K562 (cell line): ENCODE measurements at regions not wholly inside any gene's neighbourhood (a gene's known extent, or its start where the extent isn't known, plus 50 kb on each side); places are given as distances from the start of the nearest gene placed in this dataset.

Experiments used
- ATAC-seq: fragments of 200-7000 bp; cut with Tn5 transposase; 3 replicates; pipeline ENCODE4 v1.9.1; 2020; ENCODE audit warnings: moderate library complexity
- BruUV-seq: library from RNA; stranded (reverse); fragments of 400-500 nt; replicated peaks from 2 replicates; lab custom pipeline; 2021; lab: Mats Ljungman, UMichigan
- CTCF ChIA-PET: fragments of 300-600 bp; formaldehyde crosslinking; extraction: SDS; loops from one replicate; lab custom pipeline; 2021; ENCODE audit warnings: low intra/inter-chr PET ratio; lab: Yijun Ruan, JAX
- POLR2A ChIA-PET: fragments of 300-600, 350-650 bp; sonication (Branson Sonifier 250); formaldehyde crosslinking; extraction: SDS; loops from one replicate; lab custom pipeline; 2021; ENCODE audit warnings: antibody characterized with exemption, inconsistent platforms; lab: Yijun Ruan, JAX
- DNase-seq, 4 experiments: peaks; one replicate each; pipeline versions ENCODE4 v3.0.0 to v3.0.0-alpha.2; 2011 to 2018; ENCODE audit warnings: low spot score in 3 of 4, mixed read lengths in 3 of 4; ENCODE audit errors: extremely low read depth in 1 of 4
- FAIRE-seq: peaks from 2 replicates; lab custom pipeline; 2011; peaks lifted over from hg19 to GRCh38; lab: Jason Lieb, UNC
- H2AFZ ChIP-seq: 2 replicates; pipeline ENCODE4 v1.6.0; 2011; ENCODE audit warnings: low read depth, low read length, control low read depth, inconsistent platforms
- H3K27ac ChIP-seq: fragments of 200-600 bp; 3 replicates; pipeline ENCODE4 v1.8.0; 2011; ENCODE audit warnings: low read depth, mild to moderate bottlenecking, control low read depth, inconsistent platforms, low read length, moderate library complexity, mixed read lengths; ENCODE audit errors: extremely low read depth
- H3K27me3 ChIP-seq, 2 experiments: fragments of 300-600 bp in 1 of 2; 2 replicates in 1 of 2; 3 replicates in 1 of 2; pipeline versions ENCODE4 v1.6.0 to v1.8.0; 2011; ENCODE audit warnings: inconsistent platforms in 2 of 2, low read length in 2 of 2, mild to moderate bottlenecking in 1 of 2, mixed read lengths in 1 of 2, moderate library complexity in 1 of 2; ENCODE audit not compliant: control insufficient read depth in 2 of 2, insufficient read depth in 2 of 2
- H3K36me3 ChIP-seq: fragments of 300-600 bp; 3 replicates; pipeline ENCODE4 v1.8.0; 2011; ENCODE audit warnings: mild to moderate bottlenecking, low read length, inconsistent platforms; ENCODE audit not compliant: control insufficient read depth, insufficient read depth
- H3K4me1 ChIP-seq, 2 experiments: fragments of 200-600 bp in 1 of 2; replicated peaks in 1 of 2; 2 replicates in 1 of 2; 3 replicates in 1 of 2; pipeline versions ENCODE4 v1.5.1 to v1.8.0; 2011; ENCODE audit warnings: inconsistent platforms in 2 of 2, low read length in 2 of 2, mild to moderate bottlenecking in 1 of 2, mixed read lengths in 1 of 2, moderate library complexity in 1 of 2; ENCODE audit not compliant: control insufficient read depth in 2 of 2, insufficient read depth in 2 of 2
- H3K4me2 ChIP-seq: 2 replicates; pipeline ENCODE4 v1.6.1; 2011; ENCODE audit warnings: low read length, control low read depth, inconsistent platforms, mixed read lengths; ENCODE audit not compliant: insufficient read depth
- H3K4me3 ChIP-seq: fragments of 200-600 bp; sonication (generic), shearing (Covaris generic); 2 replicates; pipeline ENCODE4 v1.5.1; 2016; ENCODE audit warnings: control low read depth, inconsistent platforms
- H3K79me2 ChIP-seq: fragments of 200-600 bp; 3 replicates; pipeline ENCODE4 v1.8.0; 2011; ENCODE audit warnings: low read length, inconsistent platforms; ENCODE audit not compliant: control insufficient read depth, insufficient read depth
- H3K9ac ChIP-seq, 2 experiments: 2 replicates each; pipeline versions ENCODE4 v1.6.0 to v1.6.1; 2011; ENCODE audit warnings: low read depth in 2 of 2, low read length in 2 of 2, control low read depth in 1 of 2, inconsistent platforms in 1 of 2, mild to moderate bottlenecking in 1 of 2, mixed read lengths in 1 of 2; ENCODE audit not compliant: insufficient read depth in 1 of 2
- H3K9me1 ChIP-seq: one replicate; pipeline ENCODE4 v1.6.0; 2011; ENCODE audit warnings: inconsistent platforms, mild to moderate bottlenecking, low read length, moderate library complexity; ENCODE audit not compliant: control insufficient read depth, insufficient read depth
- H3K9me3 ChIP-seq: replicated peaks from 2 replicates; pipeline ENCODE4 v1.5.1; 2011; ENCODE audit warnings: low read depth, low read length, inconsistent platforms; ENCODE audit not compliant: control insufficient read depth, insufficient read depth
- H4K20me1 ChIP-seq: replicated peaks from 2 replicates; pipeline ENCODE4 v1.6.1; 2011; ENCODE audit warnings: low read length, inconsistent platforms, mixed read lengths; ENCODE audit not compliant: control insufficient read depth, insufficient read depth
- CREBBP ChIP-seq: IDR thresholded peaks from one replicate; pipeline ENCODE4 v1.6.1; 2012; ENCODE audit warnings: low read depth, mild to moderate bottlenecking, control low read depth, inconsistent platforms, low read length
- FOXM1 ChIP-seq, 2 experiments: fragments of 450-650 bp in 1 of 2; sonication (generic) in 1 of 2; formaldehyde crosslinking in 1 of 2; IDR thresholded peaks; 2 replicates each; pipeline versions ENCODE4 v1.6.1 to v1.9.0; 2017 to 2022; ENCODE audit warnings: low read depth in 2 of 2, mild to moderate bottlenecking in 2 of 2, missing genetic modification reagents in 1 of 2, moderate library complexity in 1 of 2
- IRF2 ChIP-seq: sonication (generic); formaldehyde crosslinking; IDR thresholded peaks from 2 replicates; pipeline ENCODE4 v1.8.1; 2022; ENCODE audit warnings: mild to moderate bottlenecking, missing genetic modification reagents
- MAZ ChIP-seq, 2 experiments: fragments of 450-650 bp in 1 of 2; sonication (generic) in 1 of 2; formaldehyde crosslinking; IDR thresholded peaks in 1 of 2; conservative IDR thresholded peaks in 1 of 2; 2 replicates each; pipeline versions ENCODE4 v1.4.0 to v1.5.0; 2020; ENCODE audit warnings: mild to moderate bottlenecking in 1 of 2, missing genetic modification reagents in 1 of 2
- MTA2 ChIP-seq: fragments of 450-650 bp; IDR thresholded peaks from 2 replicates; pipeline ENCODE4 v1.6.1; 2016; ENCODE audit warnings: low read depth
- NCOR1 ChIP-seq: fragments of 450-650 bp; IDR thresholded peaks from 2 replicates; pipeline ENCODE4 v1.6.1; 2016; ENCODE audit warnings: mild to moderate bottlenecking, moderate library complexity
- POU5F1 ChIP-seq: fragments of 150-350 bp; IDR thresholded peaks from 2 replicates; pipeline ENCODE4 v1.6.1; 2014; ENCODE audit warnings: borderline replicate concordance, low read length, low read depth, mild to moderate bottlenecking; ENCODE audit not compliant: partially characterized antibody
- RBM22 ChIP-seq: fragments of 200-400 bp; formaldehyde crosslinking; IDR thresholded peaks from 2 replicates; pipeline ENCODE4 v1.6.1; 2018; ENCODE audit warnings: low read length, low read depth; ENCODE audit not compliant: poor library complexity, severe bottlenecking
- STAG1 ChIP-seq: sonication (generic); formaldehyde crosslinking; IDR thresholded peaks from 2 replicates; pipeline ENCODE4 v1.5.0; 2020; ENCODE audit warnings: missing genetic modification reagents, borderline replicate concordance
- ZNF143 ChIP-seq: sonication (generic); formaldehyde crosslinking; IDR thresholded peaks from 2 replicates; pipeline ENCODE4 v1.9.0; 2022; ENCODE audit warnings: mild to moderate bottlenecking, missing genetic modification reagents
- WGBS: fragments of 100-300 bp; shearing (Covaris generic); methylation state at CpG from one replicate; pipeline ENCODE4 v1.1.6; 2016; ENCODE audit warnings: low coverage, mixed read lengths; ENCODE audit not compliant: insufficient coverage; ENCODE audit errors: missing lambda C conversion rate; 5-methylcytosine and 5-hydroxymethylcytosine counted together
- in situ Hi-C: fragments of 300-500 bp; cut with MboI; formaldehyde crosslinking; loops from 4 replicates; pipeline ENCODE4 v1.15.0; 2018; ENCODE audit warnings: inconsistent platforms, mixed read lengths
- intact Hi-C: fragments of 100-400 bp; cut with micrococcal nuclease; formaldehyde crosslinking; loops from 2 replicates; pipeline ENCODE4 v1.14.2; 2022
- TF ChIP-seq, protein P1 (sequence below): sonication (generic); formaldehyde crosslinking; IDR thresholded peaks from 2 replicates; pipeline ENCODE4 v1.8.1; 2023; ENCODE audit warnings: mild to moderate bottlenecking, missing genetic modification reagents
- TF ChIP-seq, protein P2 (sequence below), 2 experiments: IDR thresholded peaks in 1 of 2; conservative IDR thresholded peaks in 1 of 2; 2 replicates each; pipeline ENCODE4 v1.6.1; 2016; ENCODE audit warnings: low read depth in 2 of 2, mild to moderate bottlenecking in 1 of 2, missing compliant biosample characterization in 1 of 2, missing genetic modification characterization in 1 of 2, moderate library complexity in 1 of 2
- TF ChIP-seq, protein P3 (sequence below): sonication (generic); formaldehyde crosslinking; IDR thresholded peaks from 2 replicates; pipeline ENCODE4 v1.8.1; 2023; ENCODE audit warnings: mild to moderate bottlenecking, missing genetic modification reagents
- TF ChIP-seq, protein P4 (sequence below): fragments of 450-650 bp; formaldehyde crosslinking; IDR thresholded peaks from 2 replicates; pipeline ENCODE4 v1.4.0; 2020; ENCODE audit warnings: mild to moderate bottlenecking, moderate library complexity

DNA sequence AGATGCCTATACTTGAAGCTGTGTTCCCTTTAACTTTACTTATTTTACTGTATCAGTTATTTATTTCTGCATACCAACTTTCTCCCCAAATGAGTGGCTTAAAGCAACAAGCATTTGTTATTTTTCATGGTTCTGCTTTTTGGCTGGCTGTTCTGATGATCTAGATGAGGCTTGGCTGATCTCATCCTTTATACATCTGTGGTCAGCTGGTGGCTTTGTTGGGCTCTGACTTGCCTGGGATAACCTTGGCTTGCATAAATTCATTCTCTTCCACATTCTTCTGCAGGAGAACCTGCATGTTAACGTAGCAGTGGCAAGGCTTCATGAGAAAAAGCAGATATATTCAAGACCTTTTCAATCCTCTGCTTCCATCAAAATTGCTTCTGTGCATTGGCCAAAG is 1317.6 kb downstream of the ADGRL3 start (continued):
- TF ChIP-seq, protein P1, sequence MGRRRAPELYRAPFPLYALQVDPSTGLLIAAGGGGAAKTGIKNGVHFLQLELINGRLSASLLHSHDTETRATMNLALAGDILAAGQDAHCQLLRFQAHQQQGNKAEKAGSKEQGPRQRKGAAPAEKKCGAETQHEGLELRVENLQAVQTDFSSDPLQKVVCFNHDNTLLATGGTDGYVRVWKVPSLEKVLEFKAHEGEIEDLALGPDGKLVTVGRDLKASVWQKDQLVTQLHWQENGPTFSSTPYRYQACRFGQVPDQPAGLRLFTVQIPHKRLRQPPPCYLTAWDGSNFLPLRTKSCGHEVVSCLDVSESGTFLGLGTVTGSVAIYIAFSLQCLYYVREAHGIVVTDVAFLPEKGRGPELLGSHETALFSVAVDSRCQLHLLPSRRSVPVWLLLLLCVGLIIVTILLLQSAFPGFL (CRISPR knock-in tag), result no peak
- TF ChIP-seq IRF2 (CRISPR knock-in tag), result no peak
- no peak for TF ChIP-seq MTA2

DNA sequence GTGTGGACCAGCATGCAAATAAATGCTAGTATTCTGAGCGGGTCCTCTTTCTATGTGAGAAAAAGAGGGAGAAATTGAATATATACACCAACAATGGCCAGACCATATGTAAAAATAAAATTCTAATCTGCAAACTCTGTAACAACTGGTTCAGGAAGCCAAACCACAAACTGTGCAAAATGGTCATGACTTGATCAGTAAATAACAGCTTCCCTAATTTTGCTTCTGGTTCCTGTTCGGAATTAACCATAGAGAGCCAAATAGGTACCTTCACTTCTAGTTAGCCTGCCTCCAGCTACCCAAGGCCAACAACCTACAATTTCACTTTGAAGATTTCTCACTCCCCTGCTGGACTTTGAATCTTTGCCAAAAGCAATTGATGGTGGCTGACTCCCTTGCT is 1313.2 kb downstream of the ADGRL3 start:
- ChIA-PET CTCF (no interaction called here), POLR2A (no interaction called here)
- DNase-seq, result no peak
- H3K79me2 ChIP-seq, result no peaks in the 10 kb centered on the region
- intact Hi-C loops, result no loop called here
- H3K4me3 ChIP-seq, result no peak overlapping the region
- H3K4me1 ChIP-seq, result no peaks in the 10 kb centered on the region
- ATAC-seq, result no peak
- FAIRE-seq, result no peak
- H3K36me3 ChIP-seq, result no peaks in the 10 kb centered on the region
- H3K9ac ChIP-seq, result no peak overlapping the region
- no peaks in the 10 kb centered on the region for H3K9me1 ChIP-seq
- H4K20me1 ChIP-seq, result no peaks in the 10 kb centered on the region
- no peak overlapping the region for H3K27ac ChIP-seq
- BruUV-seq, result no TSS peak
- no peak overlapping the region for H2AFZ ChIP-seq
- H3K4me2 ChIP-seq, result no peak overlapping the region
- WGBS, result 0% methylated on average over 2 of the region's 2 CpGs
- H3K9me3 ChIP-seq, result no peaks in the 10 kb centered on the region
- no peaks in the 10 kb centered on the region for H3K27me3 ChIP-seq
- in situ Hi-C loops, result no loop called here
- TF ChIP-seq, protein P2, sequence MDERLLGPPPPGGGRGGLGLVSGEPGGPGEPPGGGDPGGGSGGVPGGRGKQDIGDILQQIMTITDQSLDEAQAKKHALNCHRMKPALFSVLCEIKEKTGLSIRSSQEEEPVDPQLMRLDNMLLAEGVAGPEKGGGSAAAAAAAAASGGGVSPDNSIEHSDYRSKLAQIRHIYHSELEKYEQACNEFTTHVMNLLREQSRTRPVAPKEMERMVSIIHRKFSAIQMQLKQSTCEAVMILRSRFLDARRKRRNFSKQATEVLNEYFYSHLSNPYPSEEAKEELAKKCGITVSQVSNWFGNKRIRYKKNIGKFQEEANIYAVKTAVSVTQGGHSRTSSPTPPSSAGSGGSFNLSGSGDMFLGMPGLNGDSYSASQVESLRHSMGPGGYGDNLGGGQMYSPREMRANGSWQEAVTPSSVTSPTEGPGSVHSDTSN (CRISPR knock-in tag; IDR thresholded peaks at IDR 0.05; ENCODE audit: low read depth), result no peak
- TF ChIP-seq, protein P2 (tag; conservative IDR thresholded peaks at IDR 0.05; ENCODE audit: low read depth), result no peak
- TF ChIP-seq NCOR1, result no peak
- TF ChIP-seq FOXM1 (IDR thresholded peaks at IDR 0.05; ENCODE audit: low read depth), result no peak
- TF ChIP-seq FOXM1 (CRISPR knock-in tag; IDR thresholded peaks at IDR 0.05; ENCODE audit: low read depth), result no peak
- no peak for TF ChIP-seq POU5F1
- TF ChIP-seq RBM22, result no peak
- TF ChIP-seq STAG1, result no peak
- no peak for TF ChIP-seq MAZ (CRISPR knock-in tag; conservative IDR thresholded peaks at IDR 0.05 in 1 of 2, IDR thresholded peaks at IDR 0.05 in 1 of 2)
- TF ChIP-seq, protein P3, sequence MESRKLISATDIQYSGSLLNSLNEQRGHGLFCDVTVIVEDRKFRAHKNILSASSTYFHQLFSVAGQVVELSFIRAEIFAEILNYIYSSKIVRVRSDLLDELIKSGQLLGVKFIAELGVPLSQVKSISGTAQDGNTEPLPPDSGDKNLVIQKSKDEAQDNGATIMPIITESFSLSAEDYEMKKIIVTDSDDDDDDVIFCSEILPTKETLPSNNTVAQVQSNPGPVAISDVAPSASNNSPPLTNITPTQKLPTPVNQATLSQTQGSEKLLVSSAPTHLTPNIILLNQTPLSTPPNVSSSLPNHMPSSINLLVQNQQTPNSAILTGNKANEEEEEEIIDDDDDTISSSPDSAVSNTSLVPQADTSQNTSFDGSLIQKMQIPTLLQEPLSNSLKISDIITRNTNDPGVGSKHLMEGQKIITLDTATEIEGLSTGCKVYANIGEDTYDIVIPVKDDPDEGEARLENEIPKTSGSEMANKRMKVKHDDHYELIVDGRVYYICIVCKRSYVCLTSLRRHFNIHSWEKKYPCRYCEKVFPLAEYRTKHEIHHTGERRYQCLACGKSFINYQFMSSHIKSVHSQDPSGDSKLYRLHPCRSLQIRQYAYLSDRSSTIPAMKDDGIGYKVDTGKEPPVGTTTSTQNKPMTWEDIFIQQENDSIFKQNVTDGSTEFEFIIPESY, result no peak
- TF ChIP-seq, protein P4, sequence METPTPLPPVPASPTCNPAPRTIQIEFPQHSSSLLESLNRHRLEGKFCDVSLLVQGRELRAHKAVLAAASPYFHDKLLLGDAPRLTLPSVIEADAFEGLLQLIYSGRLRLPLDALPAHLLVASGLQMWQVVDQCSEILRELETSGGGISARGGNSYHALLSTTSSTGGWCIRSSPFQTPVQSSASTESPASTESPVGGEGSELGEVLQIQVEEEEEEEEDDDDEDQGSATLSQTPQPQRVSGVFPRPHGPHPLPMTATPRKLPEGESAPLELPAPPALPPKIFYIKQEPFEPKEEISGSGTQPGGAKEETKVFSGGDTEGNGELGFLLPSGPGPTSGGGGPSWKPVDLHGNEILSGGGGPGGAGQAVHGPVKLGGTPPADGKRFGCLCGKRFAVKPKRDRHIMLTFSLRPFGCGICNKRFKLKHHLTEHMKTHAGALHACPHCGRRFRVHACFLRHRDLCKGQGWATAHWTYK (CRISPR knock-in tag), result no peak
- no peak for TF ChIP-seq ZNF143 (CRISPR knock-in tag)
- TF ChIP-seq CREBBP, result no peak
